ENCODE measurements at regions not wholly inside any gene's neighbourhood (a gene's known extent, or its start where the extent isn't known, plus 50 kb on each side); places are given as distances from the start of the nearest gene placed in this dataset.

DNA sequence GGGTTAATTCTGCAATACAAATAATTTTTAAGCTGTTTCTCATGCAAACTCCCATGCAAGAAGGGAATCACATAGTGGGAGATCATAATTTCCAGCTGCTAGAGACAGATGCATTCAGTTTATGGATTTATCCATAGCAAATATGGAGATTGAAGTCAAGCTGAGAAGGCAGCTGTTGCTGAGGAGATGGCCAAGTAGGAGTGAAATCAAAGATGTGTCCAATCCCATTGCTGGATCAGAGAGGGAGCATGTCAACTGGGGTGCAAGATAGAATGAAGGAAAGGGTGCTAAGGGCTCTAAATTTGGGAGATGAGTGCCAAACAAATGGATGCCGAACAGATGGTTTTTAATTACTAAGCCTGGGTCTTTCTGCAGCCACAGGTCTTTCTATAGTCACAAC lies 504.5 kb downstream of the NFIB start:
- Histone ChIP-seq H3K4me3 (replicated peaks in 1 of 3; ENCODE audit: insufficient read depth in 1 of 3, low read depth in 1 of 3, low read length in 3 of 3) (no peak overlapping the region), H3K4me2 (ENCODE audit: insufficient read depth, low read length) (no peak overlapping the region), H3K4me1 (ENCODE audit: control insufficient read depth, extremely low read depth, insufficient read depth, low read length) (peaks cover 4% of the 10 kb centered on the region), H3K79me2 (ENCODE audit: control insufficient read depth, insufficient read depth, low read length) (no peaks in the 10 kb centered on the region), H3K36me3 (ENCODE audit: control insufficient read depth in 2 of 2, extremely low read depth in 1 of 2, insufficient read depth in 2 of 2, low read length in 2 of 2) (no peaks in the 10 kb centered on the region), H2AFZ (ENCODE audit: low read depth, low read length) (no peak overlapping the region), H3K9me3 (replicated peaks; ENCODE audit: control insufficient read depth, insufficient read depth, low read length) (no peaks in the 10 kb centered on the region), H4K20me1 (replicated peaks; ENCODE audit: control insufficient read depth, extremely low read depth, insufficient read depth, low read length) (no peaks in the 10 kb centered on the region), H3K9me1 (replicated peaks; ENCODE audit: control insufficient read depth, extremely low read depth, insufficient read depth, low read length) (no peaks in the 10 kb centered on the region), H3K27me3 (ENCODE audit: control insufficient read depth in 2 of 2, insufficient read depth in 2 of 2, low read length in 2 of 2) (no peaks in the 10 kb centered on the region), H3K9ac (replicated peaks; ENCODE audit: extremely low read depth, insufficient read depth, low read length) (no peak overlapping the region), H3K27ac (ENCODE audit: insufficient read depth, low read depth, low read length) (no peak overlapping the region)
- FAIRE-seq (no peak), DNase-seq (ENCODE audit: low read depth, low spot score) (no peak)
- no peak for TF ChIP-seq POLR2A (IDR thresholded peaks at IDR 0.05; ENCODE audit: low read depth, low read length)
- TF ChIP-seq POLR2AphosphoS5 (IDR thresholded peaks at IDR 0.05; ENCODE audit: insufficient read depth, low read depth, low read length) = no peak
- TF ChIP-seq MYC (IDR thresholded peaks at IDR 0.05; ENCODE audit: low read depth, low read length) = no peak
- TF ChIP-seq JUN (IDR thresholded peaks at IDR 0.05; ENCODE audit: borderline replicate concordance, insufficient read depth, insufficient read length, low read depth) = no peak
- no peak for TF ChIP-seq MAX (IDR thresholded peaks at IDR 0.05; ENCODE audit: insufficient read depth, insufficient read length)
- intact Hi-C loops (cut with micrococcal nuclease) (no loop called here), dilution Hi-C loops (cut with MboI; ENCODE audit: extremely low pct_ligation_motif_present, low sequenced_read_pairs) (no loop called here)
- ChIA-PET POLR2A (no interaction called here), CTCF (interaction anchor here (1.4 kb wide), 1 partner anchor 65 kb away, joined by 4 read pairs; no protein-coding TSS in a partner anchor)
- no TSS peak for BruUV-seq (replicated peaks)

DNA sequence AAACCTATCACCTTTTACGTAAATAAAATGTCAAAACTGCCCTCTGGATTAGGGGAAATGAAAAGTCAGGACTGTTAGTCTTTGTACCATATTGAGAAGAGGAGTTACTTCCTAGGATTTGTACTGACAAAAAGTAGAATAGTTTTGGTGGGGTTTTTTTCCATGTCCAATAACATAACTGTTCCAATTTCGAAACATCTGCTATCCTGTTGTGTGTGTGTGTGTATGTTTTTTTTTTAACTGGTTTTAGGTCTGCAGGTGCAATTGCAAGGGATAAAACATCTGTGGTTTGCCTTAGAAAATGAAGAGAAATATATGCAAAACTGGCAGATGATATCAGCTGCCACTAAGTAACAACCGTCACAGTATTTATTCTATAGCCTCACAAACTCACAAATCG lies 506.8 kb downstream of the NFIB start:
- DNase-seq (ENCODE audit: low read depth, low spot score) (no peak), FAIRE-seq (no peak)
- H2AFZ ChIP-seq (ENCODE audit: low read depth, low read length) = no peak overlapping the region
- no peak overlapping the region for H3K4me2 ChIP-seq (ENCODE audit: insufficient read depth, low read length)
- H3K9me1 ChIP-seq (replicated peaks; ENCODE audit: control insufficient read depth, extremely low read depth, insufficient read depth, low read length) = no peaks in the 10 kb centered on the region
- dilution Hi-C loops (cut with MboI; ENCODE audit: extremely low pct_ligation_motif_present, low sequenced_read_pairs) = no loop called here
- H3K4me3 ChIP-seq (replicated peaks in 1 of 3; ENCODE audit: insufficient read depth in 1 of 3, low read depth in 1 of 3, low read length in 3 of 3) = no peak overlapping the region
- no peak overlapping the region for H3K27ac ChIP-seq (ENCODE audit: insufficient read depth, low read depth, low read length)
- no peak overlapping the region for H3K9ac ChIP-seq (replicated peaks; ENCODE audit: extremely low read depth, insufficient read depth, low read length)
- intact Hi-C loops (cut with micrococcal nuclease) = no loop called here
- peaks cover 13% of the 10 kb centered on the region for H3K4me1 ChIP-seq (ENCODE audit: control insufficient read depth, extremely low read depth, insufficient read depth, low read length)
- ChIA-PET POLR2A (no interaction called here), CTCF (no interaction called here)
- H3K36me3 ChIP-seq (ENCODE audit: control insufficient read depth in 2 of 2, extremely low read depth in 1 of 2, insufficient read depth in 2 of 2, low read length in 2 of 2) = no peaks in the 10 kb centered on the region
- H3K27me3 ChIP-seq (ENCODE audit: control insufficient read depth in 2 of 2, insufficient read depth in 2 of 2, low read length in 2 of 2) = no peaks in the 10 kb centered on the region
- BruUV-seq (replicated peaks) = no TSS peak
- H3K79me2 ChIP-seq (ENCODE audit: control insufficient read depth, insufficient read depth, low read length) = no peaks in the 10 kb centered on the region
- no peaks in the 10 kb centered on the region for H4K20me1 ChIP-seq (replicated peaks; ENCODE audit: control insufficient read depth, extremely low read depth, insufficient read depth, low read length)
- TF ChIP-seq MYC (IDR thresholded peaks at IDR 0.05; ENCODE audit: low read depth, low read length) (no peak), MAX (IDR thresholded peaks at IDR 0.05; ENCODE audit: insufficient read depth, insufficient read length) (no peak), POLR2A (IDR thresholded peaks at IDR 0.05; ENCODE audit: low read depth, low read length) (no peak), POLR2AphosphoS5 (IDR thresholded peaks at IDR 0.05; ENCODE audit: insufficient read depth, low read depth, low read length) (no peak), FOS (IDR thresholded peaks at IDR 0.05; ENCODE audit: borderline replicate concordance, insufficient read depth, low read length) (no peak), EZH2 (IDR thresholded peaks at IDR 0.05; ENCODE audit: borderline replicate concordance, low read depth, low read length, severe bottlenecking) (no peak), GATA2 (IDR thresholded peaks at IDR 0.05; ENCODE audit: insufficient read depth, insufficient read length, low read depth, low read length) (no peak), JUN (IDR thresholded peaks at IDR 0.05; ENCODE audit: borderline replicate concordance, insufficient read depth, insufficient read length, low read depth) (no peak)
- TF ChIP-seq, protein P1, sequence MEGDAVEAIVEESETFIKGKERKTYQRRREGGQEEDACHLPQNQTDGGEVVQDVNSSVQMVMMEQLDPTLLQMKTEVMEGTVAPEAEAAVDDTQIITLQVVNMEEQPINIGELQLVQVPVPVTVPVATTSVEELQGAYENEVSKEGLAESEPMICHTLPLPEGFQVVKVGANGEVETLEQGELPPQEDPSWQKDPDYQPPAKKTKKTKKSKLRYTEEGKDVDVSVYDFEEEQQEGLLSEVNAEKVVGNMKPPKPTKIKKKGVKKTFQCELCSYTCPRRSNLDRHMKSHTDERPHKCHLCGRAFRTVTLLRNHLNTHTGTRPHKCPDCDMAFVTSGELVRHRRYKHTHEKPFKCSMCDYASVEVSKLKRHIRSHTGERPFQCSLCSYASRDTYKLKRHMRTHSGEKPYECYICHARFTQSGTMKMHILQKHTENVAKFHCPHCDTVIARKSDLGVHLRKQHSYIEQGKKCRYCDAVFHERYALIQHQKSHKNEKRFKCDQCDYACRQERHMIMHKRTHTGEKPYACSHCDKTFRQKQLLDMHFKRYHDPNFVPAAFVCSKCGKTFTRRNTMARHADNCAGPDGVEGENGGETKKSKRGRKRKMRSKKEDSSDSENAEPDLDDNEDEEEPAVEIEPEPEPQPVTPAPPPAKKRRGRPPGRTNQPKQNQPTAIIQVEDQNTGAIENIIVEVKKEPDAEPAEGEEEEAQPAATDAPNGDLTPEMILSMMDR (IDR thresholded peaks at IDR 0.05; ENCODE audit: extremely low read depth in 1 of 2, insufficient read depth in 1 of 2, low read depth in 1 of 2, low read length in 2 of 2) = no peak
- H3K9me3 ChIP-seq (replicated peaks; ENCODE audit: control insufficient read depth, insufficient read depth, low read length) = no peaks in the 10 kb centered on the region

Measured in endothelial cell of umbilical vein (primary cell).